ENCODE measurements at regions not wholly inside any gene's neighbourhood (a gene's known extent, or its start where the extent isn't known, plus 50 kb on each side); places are given as distances from the start of the nearest gene placed in this dataset.
"Not testable (repeated sequence)": the region's sequence is repeated elsewhere in the genome, so short reads cannot be mapped to it uniquely, and the experiment has no call there.

DNA sequence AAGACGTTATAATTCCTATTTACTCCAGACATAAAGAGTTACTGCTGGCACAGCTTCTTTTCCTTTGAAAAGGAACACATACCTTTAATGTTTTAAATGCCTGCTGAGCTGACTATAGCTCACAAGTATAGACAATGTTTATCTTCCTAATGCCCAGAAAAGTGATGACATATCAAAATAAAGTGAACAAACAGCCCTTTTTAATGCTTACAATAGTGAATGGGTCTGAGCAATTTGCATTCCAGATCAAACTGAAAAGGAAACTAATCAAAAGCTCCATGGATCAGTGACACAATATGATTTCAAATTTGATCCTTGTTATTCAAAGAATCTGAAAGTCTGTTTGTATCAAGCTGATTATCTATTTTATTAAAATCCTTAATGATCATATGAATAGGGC lies 233.6 kb upstream of the SEMA3E start:
- no peak for DNase-seq (ENCODE audit: extremely low read depth, low read depth, low spot score)

DNA sequence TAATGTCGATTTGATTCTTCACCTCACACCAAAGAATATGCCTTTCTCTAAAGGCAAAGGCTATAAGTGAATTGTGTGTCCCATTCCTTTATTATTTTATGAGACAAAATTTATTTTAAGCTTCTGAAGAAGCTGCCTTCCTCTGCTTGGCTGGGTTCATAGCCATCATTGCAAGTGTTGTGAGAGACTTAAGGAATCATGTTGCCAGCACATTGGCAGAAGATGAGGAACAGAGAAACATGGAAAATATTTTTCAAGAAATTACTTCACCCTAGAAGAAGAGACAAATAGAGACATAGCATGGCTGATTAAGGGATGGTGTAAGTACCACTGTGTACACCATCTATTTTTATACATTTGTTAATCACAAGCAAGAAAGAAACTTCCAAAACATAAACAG lies 230.1 kb upstream of the SEMA3E start:
- no peak for DNase-seq (ENCODE audit: extremely low read depth, low read depth, low spot score)

DNA sequence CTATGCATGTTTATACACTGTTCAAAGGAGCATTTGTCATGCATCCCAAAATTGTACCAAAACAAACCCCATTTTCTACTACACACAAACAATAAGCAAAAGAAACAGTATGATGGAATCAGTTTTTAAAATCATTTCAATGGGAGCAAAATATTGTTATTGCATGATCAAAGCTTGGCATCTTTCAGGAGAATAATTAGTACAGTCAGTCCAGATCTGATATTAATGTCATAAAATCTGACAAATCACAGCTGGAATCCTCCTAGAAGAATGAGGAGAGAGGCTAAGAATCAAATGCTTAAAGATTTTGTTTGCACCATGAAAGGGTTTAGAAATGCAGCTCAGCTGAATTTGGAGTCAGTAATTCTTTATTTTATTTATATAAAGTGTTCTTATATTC lies 229.7 kb upstream of the SEMA3E start:
- DNase-seq (ENCODE audit: extremely low read depth, low read depth, low spot score) = no peak

DNA sequence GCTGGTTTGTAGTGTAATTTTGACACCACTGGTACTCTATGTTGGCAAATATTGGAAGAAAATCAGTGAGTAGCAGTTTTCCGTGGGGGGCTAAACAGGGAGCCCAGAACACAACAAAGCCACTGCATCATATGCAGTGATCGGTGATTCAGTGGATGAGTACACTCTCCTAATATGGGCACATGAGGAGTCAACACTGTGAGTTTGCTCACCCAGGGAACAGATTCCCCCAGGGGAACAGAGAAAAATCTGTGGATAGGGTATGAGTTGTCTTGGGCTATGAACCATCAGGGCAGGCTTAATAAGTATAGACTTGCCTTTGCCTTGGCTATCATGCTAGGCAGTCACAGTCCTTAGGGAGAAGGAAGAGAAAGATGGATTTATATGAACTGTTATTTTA lies 227.7 kb upstream of the SEMA3E start:
- no peak for DNase-seq (ENCODE audit: extremely low read depth, low read depth, low spot score)

DNA sequence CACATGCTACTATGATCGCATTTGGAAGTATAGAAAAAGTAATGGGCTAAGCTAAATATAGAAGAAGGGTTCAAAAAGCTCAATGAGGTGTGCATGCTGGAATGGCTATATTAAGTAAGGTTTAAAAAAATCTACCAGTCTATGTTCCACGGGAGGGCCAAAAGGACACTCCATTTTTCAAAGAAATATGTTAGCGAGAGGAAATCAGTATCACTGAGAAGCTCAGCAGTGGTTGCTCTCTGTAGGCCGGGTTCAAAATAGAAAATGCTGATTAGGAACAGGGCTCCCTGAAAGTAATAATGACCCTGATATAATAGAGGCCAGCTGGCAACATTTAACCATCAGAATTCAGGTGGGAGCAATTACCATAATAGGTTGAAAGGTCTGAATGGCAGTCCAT lies 224.5 kb upstream of the SEMA3E start:
- DNase-seq (ENCODE audit: extremely low read depth, low read depth, low spot score) = no peak

DNA sequence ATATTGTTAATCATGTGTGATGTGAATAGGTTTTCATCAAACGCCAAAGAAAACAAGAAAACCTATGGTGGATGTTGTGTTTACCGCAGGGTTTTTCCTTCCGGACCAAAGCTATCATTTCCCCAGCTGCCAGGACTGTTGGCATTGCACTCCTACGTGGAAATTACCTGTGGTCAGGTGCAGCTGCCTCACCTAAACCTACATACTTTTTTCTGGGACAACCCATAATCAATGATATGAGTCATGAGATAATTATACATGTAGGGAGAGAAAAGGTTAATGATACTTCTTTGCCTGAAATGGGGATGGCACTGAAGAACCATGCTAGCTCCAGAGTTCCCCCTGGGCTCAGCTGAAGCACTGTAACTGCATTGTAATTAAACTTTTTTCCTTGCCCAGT lies 223.6 kb upstream of the SEMA3E start:
- DNase-seq (ENCODE audit: extremely low read depth, low read depth, low spot score) = no peak

DNA sequence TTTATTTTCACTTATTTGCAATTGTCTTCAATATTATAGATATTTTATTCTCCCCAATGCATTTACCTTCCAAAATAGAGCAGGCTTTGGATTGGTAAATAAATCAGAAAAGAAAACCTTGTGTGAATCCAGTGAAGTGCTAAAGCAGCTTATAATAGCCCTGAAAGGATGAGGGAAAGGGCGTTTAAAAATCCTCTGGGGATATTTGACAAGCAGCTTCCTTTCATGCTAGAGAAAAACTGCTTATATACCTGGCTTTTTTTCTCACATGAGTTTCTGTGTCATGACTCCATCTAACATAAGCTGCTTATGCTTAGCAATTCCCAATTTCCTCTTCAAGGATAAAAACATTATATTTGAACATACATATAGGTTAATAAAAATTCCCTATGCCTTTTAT lies 221.6 kb upstream of the SEMA3E start:
- no peak for DNase-seq (ENCODE audit: extremely low read depth, low read depth, low spot score)

GRCh38 chr7:83866582-83866981 lies 217.6 kb upstream of the SEMA3E start:
- DNase-seq (ENCODE audit: extremely low read depth, low read depth, low spot score) = no peak

GRCh38 chr7:83864551-83864950 lies 215.6 kb upstream of the SEMA3E start:
- no peak for DNase-seq (ENCODE audit: extremely low read depth, low read depth, low spot score)

DNA sequence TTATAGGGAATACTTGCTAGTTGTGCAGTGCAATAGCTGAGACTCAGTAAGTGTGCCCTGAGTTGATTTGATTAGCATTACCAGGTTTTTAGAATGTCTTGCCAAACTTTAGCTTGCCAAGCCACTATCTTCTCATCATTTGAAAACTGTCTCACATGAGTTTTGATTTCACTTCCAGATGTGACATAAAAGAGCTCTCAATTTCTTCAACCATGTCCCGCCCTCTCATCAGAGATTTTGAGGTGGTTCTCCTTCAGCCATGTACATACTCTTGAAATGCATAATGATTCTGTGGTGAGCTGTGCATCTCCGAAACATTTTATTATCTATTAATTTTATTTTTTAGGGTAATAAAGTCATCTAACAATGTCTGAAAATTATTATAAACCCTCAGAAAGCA lies 215.0 kb upstream of the SEMA3E start:
- DNase-seq (ENCODE audit: extremely low read depth, low read depth, low spot score) = no peak

DNA sequence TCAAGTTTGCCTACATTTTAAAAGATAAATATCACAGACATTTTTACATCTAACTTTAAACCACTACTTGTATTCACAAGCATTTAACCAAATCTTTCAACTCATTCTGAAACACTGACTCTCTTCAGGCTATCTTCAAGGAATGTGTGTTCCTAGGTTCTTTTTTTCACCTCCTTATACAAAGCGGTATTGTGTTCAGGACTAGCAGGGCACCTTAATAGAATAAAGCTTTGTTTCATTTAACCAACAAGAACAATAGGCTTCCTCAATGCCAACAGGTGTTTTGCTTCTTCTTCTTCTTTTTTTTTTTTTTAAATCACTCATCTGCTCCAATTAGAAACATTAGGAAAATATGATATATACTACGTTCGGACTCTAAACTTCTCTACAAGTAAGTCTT lies 212.9 kb upstream of the SEMA3E start:
- no peak for DNase-seq (ENCODE audit: extremely low read depth, low read depth, low spot score)

DNA sequence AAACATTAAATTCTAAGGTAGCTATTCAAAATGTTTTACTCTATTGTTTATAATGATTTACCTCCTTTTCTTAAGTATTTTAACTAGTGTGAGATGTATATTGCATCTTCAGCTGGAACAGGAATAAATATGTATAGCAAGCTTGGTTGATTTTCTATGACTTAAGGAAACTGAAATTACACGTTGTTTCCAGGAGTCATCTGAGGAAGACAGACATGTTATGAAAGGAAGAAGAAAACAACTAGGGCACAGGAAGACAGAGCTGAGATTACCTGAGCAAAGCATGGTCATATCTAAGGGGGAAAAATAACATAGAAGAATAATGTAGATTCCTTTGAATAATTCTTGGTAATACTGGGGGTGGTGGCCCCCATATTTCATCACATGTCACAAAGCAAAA lies 210.9 kb upstream of the SEMA3E start:
- no peak for DNase-seq (ENCODE audit: extremely low read depth, low read depth, low spot score)

- DNase-seq (ENCODE audit: extremely low read depth, low read depth, low spot score) = no peak
Measured at GRCh38 chr7:83857691-83858090, 208.8 kb upstream of the SEMA3E start.

DNA sequence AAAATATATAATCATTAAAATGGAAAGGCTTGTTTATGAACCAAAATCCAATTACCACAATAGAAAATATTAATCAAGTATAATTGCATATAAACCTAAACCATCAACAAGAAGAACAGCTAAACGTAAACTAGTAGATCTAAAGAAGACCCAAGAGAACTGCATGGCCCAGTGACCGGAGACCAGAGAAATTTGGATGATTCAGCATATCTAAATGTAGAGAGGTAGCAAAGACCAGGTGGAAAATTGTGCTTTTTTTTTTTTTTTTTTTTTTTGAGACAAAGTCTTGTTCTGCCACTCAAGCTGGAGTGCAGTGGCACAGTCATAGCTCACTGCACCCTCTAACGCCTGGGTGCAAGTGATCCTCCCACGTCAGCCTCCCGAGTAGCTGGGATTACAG lies 207.2 kb upstream of the SEMA3E start:
- no peak for DNase-seq (ENCODE audit: extremely low read depth, low read depth, low spot score)

- peak; percentile 18 for DNase-seq (ENCODE audit: extremely low read depth, low read depth, low spot score)
Measured at GRCh38 chr7:83852136-83852535, 203.2 kb upstream of the SEMA3E start.

DNA sequence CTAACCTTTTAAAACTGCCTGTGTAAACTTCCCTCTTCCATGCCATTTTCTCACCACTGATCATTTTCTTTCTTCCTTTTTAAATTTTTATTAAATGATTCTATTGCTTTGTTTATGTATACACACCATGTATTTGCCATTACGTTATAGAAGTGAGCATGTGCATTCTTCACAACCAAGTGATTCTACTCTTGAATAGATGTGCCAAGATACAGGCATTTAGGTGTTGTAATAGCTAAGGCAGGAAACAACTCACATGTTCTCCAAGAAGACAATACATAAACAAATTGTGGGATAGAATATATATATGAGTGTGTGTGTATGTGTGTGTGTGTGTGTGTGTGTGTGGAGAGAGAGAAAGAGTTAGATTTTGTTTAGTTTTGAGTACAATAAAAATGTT lies 202.6 kb upstream of the SEMA3E start:
- no peak for DNase-seq (ENCODE audit: extremely low read depth, low read depth, low spot score)

GRCh38 chr7:83850941-83851340 lies 202.0 kb upstream of the SEMA3E start:
- DNase-seq (ENCODE audit: extremely low read depth, low read depth, low spot score) = no peak

GRCh38 chr7:83850125-83850524 lies 201.2 kb upstream of the SEMA3E start:
- DNase-seq (ENCODE audit: extremely low read depth, low read depth, low spot score) = no peak

- no peak for DNase-seq (ENCODE audit: extremely low read depth, low read depth, low spot score)
Measured at GRCh38 chr7:83849131-83849530, 200.2 kb upstream of the SEMA3E start.

DNA sequence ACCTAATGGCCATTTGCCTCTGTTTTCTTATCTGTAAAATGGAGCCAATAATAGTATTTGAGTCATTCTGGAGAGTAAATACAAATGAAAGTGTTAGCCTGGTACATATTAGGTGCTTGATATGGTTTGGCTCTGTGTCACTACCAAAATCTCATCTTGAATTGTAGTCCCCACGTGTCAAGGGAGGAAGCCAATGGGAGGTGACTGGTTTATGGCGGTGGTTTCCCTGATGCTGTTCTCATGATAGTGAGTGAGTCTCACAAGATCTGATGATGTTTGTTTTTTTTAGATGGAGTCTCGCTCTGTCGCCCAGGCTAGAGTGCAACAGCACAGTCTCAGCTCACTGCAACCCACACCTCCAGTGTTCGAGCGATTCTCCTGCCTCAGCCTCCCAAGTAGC lies 194.0 kb upstream of the SEMA3E start:
- no peak for DNase-seq (ENCODE audit: extremely low read depth, low read depth, low spot score)

- no peak for DNase-seq (ENCODE audit: extremely low read depth, low read depth, low spot score)
Measured at GRCh38 chr7:83837683-83838082, 188.7 kb upstream of the SEMA3E start.

GRCh38 chr7:83836028-83836427 lies 187.1 kb upstream of the SEMA3E start:
- DNase-seq (ENCODE audit: extremely low read depth, low read depth, low spot score) = no peak

GRCh38 chr7:83835424-83835823 lies 186.5 kb upstream of the SEMA3E start:
- DNase-seq (ENCODE audit: extremely low read depth, low read depth, low spot score) = no peak

GRCh38 chr7:83833721-83834120 lies 184.8 kb upstream of the SEMA3E start:
- not testable (repeated sequence) for DNase-seq (ENCODE audit: extremely low read depth, low read depth, low spot score)
